Neural progenitor cell (in vitro differentiated cells): ENCODE measurements at regions not wholly inside any gene's neighbourhood (a gene's known extent, or its start where the extent isn't known, plus 50 kb on each side); places are given as distances from the start of the nearest gene placed in this dataset.

Experiments
- EZH2phosphoT487 ChIP-seq: fragments of 200-600 bp; sonication (generic); IDR thresholded peaks from 2 replicates; pipeline ENCODE4 v1.6.1; 2017; ENCODE audit warnings: antibody characterized with exemption
- TF ChIP-seq, protein P1 (sequence below): fragments of 200-600 bp; sonication (generic); IDR thresholded peaks from 2 replicates; pipeline ENCODE4 v1.5.1; 2017; ENCODE audit warnings: antibody characterized with exemption, mild to moderate bottlenecking

DNA sequence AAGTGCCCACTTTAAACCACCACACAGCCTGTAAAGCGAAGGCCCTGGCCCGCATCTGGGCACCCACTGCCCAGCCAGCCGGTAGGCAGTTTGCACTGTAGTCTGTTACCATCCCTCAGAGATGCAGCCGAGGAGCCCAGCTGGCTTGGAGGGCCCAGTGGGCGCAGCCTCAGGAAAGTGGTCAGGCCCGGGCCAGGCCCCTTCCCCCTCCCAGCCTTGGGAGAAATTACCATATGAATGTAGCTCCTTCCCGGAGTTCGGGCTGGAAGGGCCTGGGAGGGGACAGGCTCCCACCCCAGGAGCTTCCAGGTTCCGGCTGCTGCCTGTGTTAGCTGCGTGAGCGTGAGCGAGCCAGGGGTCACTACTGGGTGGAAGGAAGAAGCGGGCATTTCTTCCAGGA is 325.4 kb downstream of the SEC14L1 start:
- no peak for TF ChIP-seq EZH2phosphoT487
- TF ChIP-seq, protein P1, sequence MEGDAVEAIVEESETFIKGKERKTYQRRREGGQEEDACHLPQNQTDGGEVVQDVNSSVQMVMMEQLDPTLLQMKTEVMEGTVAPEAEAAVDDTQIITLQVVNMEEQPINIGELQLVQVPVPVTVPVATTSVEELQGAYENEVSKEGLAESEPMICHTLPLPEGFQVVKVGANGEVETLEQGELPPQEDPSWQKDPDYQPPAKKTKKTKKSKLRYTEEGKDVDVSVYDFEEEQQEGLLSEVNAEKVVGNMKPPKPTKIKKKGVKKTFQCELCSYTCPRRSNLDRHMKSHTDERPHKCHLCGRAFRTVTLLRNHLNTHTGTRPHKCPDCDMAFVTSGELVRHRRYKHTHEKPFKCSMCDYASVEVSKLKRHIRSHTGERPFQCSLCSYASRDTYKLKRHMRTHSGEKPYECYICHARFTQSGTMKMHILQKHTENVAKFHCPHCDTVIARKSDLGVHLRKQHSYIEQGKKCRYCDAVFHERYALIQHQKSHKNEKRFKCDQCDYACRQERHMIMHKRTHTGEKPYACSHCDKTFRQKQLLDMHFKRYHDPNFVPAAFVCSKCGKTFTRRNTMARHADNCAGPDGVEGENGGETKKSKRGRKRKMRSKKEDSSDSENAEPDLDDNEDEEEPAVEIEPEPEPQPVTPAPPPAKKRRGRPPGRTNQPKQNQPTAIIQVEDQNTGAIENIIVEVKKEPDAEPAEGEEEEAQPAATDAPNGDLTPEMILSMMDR: no peak
